ENCODE measurements at regions not wholly inside any gene's neighbourhood (a gene's known extent, or its start where the extent isn't known, plus 50 kb on each side); places are given as distances from the start of the nearest gene placed in this dataset.

- Mint-ChIP-seq H3K9me3 (peaks cover 5% of the 10 kb centered on the region), H3K36me3 (ENCODE audit: low read depth) (no peaks in the 10 kb centered on the region), H3K4me1 (peaks cover 41% of the 10 kb centered on the region), H3K4me3 (no peak overlapping the region), H3K27me3 (ENCODE audit: low read depth) (no peaks in the 10 kb centered on the region), H3K27ac (no peak overlapping the region)
- TF ChIP-seq, protein P1, sequence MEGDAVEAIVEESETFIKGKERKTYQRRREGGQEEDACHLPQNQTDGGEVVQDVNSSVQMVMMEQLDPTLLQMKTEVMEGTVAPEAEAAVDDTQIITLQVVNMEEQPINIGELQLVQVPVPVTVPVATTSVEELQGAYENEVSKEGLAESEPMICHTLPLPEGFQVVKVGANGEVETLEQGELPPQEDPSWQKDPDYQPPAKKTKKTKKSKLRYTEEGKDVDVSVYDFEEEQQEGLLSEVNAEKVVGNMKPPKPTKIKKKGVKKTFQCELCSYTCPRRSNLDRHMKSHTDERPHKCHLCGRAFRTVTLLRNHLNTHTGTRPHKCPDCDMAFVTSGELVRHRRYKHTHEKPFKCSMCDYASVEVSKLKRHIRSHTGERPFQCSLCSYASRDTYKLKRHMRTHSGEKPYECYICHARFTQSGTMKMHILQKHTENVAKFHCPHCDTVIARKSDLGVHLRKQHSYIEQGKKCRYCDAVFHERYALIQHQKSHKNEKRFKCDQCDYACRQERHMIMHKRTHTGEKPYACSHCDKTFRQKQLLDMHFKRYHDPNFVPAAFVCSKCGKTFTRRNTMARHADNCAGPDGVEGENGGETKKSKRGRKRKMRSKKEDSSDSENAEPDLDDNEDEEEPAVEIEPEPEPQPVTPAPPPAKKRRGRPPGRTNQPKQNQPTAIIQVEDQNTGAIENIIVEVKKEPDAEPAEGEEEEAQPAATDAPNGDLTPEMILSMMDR (IDR thresholded peaks at IDR 0.05; ENCODE audit: unreplicated experiment in 3 of 3) = no peak
These were observed 105.2 kb upstream of the RAD23B start for GRCh38 chr9:107177857-107178256.

DNA sequence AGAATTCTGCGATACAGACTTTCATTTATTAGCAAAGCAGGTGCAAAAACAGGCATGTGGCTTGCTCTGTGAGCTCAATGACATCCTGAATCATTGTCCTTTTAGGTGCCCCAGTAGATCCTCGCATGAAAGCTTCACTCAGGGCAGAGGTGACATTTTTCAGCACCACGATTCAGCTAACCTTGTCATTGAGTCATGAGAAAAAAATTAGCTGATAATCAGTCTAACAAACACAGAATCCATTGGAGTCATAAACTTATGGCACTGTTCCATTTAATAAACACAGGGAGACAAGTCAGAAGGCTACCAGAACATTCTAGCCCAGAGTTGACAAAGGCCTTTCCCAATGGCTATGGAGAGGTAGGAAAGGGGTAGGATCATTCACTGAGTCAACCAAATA lies 104.8 kb upstream of the RAD23B start:
- no peak overlapping the region for H3K27ac Mint-ChIP-seq
- no peaks in the 10 kb centered on the region for H3K36me3 Mint-ChIP-seq (ENCODE audit: low read depth)
- H3K27me3 Mint-ChIP-seq (ENCODE audit: low read depth) = no peaks in the 10 kb centered on the region
- H3K4me1 Mint-ChIP-seq = peaks cover 41% of the 10 kb centered on the region
- TF ChIP-seq, protein P1 (IDR thresholded peaks at IDR 0.05; ENCODE audit: unreplicated experiment in 3 of 3) = no peak
- peaks cover 8% of the 10 kb centered on the region for H3K9me3 Mint-ChIP-seq
- no peak overlapping the region for H3K4me3 Mint-ChIP-seq

- H3K4me3 Mint-ChIP-seq = no peak overlapping the region
- no peaks in the 10 kb centered on the region for H3K27me3 Mint-ChIP-seq (ENCODE audit: low read depth)
- TF ChIP-seq, protein P1 (IDR thresholded peaks at IDR 0.05; ENCODE audit: unreplicated experiment in 3 of 3) = no peak
- H3K36me3 Mint-ChIP-seq (ENCODE audit: low read depth) = no peaks in the 10 kb centered on the region
- no peak overlapping the region for H3K27ac Mint-ChIP-seq
- H3K9me3 Mint-ChIP-seq = peaks cover 15% of the 10 kb centered on the region
- peaks cover 26% of the 10 kb centered on the region for H3K4me1 Mint-ChIP-seq
These were observed 102.9 kb upstream of the RAD23B start for GRCh38 chr9:107180206-107180605.

DNA sequence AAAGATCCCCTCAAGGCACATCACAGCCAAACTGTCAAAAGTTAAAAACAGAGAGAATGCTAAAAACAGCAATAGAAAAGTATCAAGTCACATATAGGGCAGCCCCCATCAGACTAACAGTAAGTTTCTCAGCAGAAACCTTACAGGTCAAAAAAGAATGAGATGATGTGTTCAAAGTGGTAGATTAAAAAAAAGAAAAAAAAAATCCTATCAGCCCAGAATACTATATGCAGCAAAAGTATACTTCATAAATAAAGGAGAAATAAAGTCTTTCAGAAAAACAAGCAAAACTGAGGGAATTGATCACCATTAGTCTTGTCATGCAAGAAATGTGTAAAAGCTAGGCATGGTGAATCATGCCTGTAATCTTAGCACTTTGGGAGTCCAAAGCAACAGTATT lies 99.9 kb upstream of the RAD23B start:
- H3K4me3 Mint-ChIP-seq = no peak overlapping the region
- TF ChIP-seq, protein P1 (IDR thresholded peaks at IDR 0.05; ENCODE audit: unreplicated experiment in 3 of 3) = no peak

GRCh38 chr9:107188376-107188775 lies 94.7 kb upstream of the RAD23B start:
- TF ChIP-seq, protein P1 (IDR thresholded peaks at IDR 0.05; ENCODE audit: unreplicated experiment in 3 of 3) = no peak
- no peaks in the 10 kb centered on the region for H3K4me1 Mint-ChIP-seq
- no peaks in the 10 kb centered on the region for H3K36me3 Mint-ChIP-seq (ENCODE audit: low read depth)
- H3K27me3 Mint-ChIP-seq (ENCODE audit: low read depth) = no peaks in the 10 kb centered on the region
- H3K4me3 Mint-ChIP-seq = no peak overlapping the region
- peaks cover 6% of the 10 kb centered on the region for H3K9me3 Mint-ChIP-seq
- H3K27ac Mint-ChIP-seq = no peak overlapping the region

More for the DNA sequence above, 99.9 kb upstream of the RAD23B start:
- peaks cover 15% of the 10 kb centered on the region for H3K9me3 Mint-ChIP-seq
- no peaks in the 10 kb centered on the region for H3K27me3 Mint-ChIP-seq (ENCODE audit: low read depth)
- no peaks in the 10 kb centered on the region for H3K4me1 Mint-ChIP-seq
- no peak overlapping the region for H3K27ac Mint-ChIP-seq
- no peaks in the 10 kb centered on the region for H3K36me3 Mint-ChIP-seq (ENCODE audit: low read depth)

- no peaks in the 10 kb centered on the region for H3K4me1 Mint-ChIP-seq
- peaks cover 4% of the 10 kb centered on the region for H3K27me3 Mint-ChIP-seq (ENCODE audit: low read depth)
- TF ChIP-seq, protein P1 (IDR thresholded peaks at IDR 0.05; ENCODE audit: unreplicated experiment in 3 of 3) = no peak
- H3K4me3 Mint-ChIP-seq = no peak overlapping the region
- no peak overlapping the region for H3K27ac Mint-ChIP-seq
- no peaks in the 10 kb centered on the region for H3K9me3 Mint-ChIP-seq
- no peaks in the 10 kb centered on the region for H3K36me3 Mint-ChIP-seq (ENCODE audit: low read depth)
These were observed 92.8 kb upstream of the RAD23B start for GRCh38 chr9:107190061-107190935.
